ENCODE measurements at regions not wholly inside any gene's neighbourhood (a gene's known extent, or its start where the extent isn't known, plus 50 kb on each side); places are given as distances from the start of the nearest gene placed in this dataset.

- no peak overlapping the region for H3K27ac Mint-ChIP-seq (ENCODE audit: unreplicated experiment)
- H3K4me1 Mint-ChIP-seq (ENCODE audit: low read depth, unreplicated experiment), result no peaks in the 10 kb centered on the region
- H3K4me3 Mint-ChIP-seq (ENCODE audit: unreplicated experiment), result no peak overlapping the region
- DNase-seq, result no peak
- H3K27me3 Mint-ChIP-seq (ENCODE audit: unreplicated experiment), result no peaks in the 10 kb centered on the region
- no peaks in the 10 kb centered on the region for H3K36me3 Mint-ChIP-seq (ENCODE audit: unreplicated experiment)
- no peaks in the 10 kb centered on the region for H3K9me3 Mint-ChIP-seq (ENCODE audit: unreplicated experiment)
- TF ChIP-seq CTCF (IDR thresholded peaks at IDR 0.05; ENCODE audit: partially characterized antibody, unreplicated experiment), result no peak
Measured at GRCh38 chr1:219430419-219430818, 182.5 kb downstream of the ZC3H11B start.

GRCh38 chr1:219428651-219429050 is 184.3 kb downstream of the ZC3H11B start:
- no peak for DNase-seq
- H3K4me3 Mint-ChIP-seq (ENCODE audit: unreplicated experiment), result no peak overlapping the region
- H3K27me3 Mint-ChIP-seq (ENCODE audit: unreplicated experiment), result no peaks in the 10 kb centered on the region
- H3K27ac Mint-ChIP-seq (ENCODE audit: unreplicated experiment), result no peak overlapping the region
- no peaks in the 10 kb centered on the region for H3K9me3 Mint-ChIP-seq (ENCODE audit: unreplicated experiment)
- no peak for TF ChIP-seq CTCF (IDR thresholded peaks at IDR 0.05; ENCODE audit: partially characterized antibody, unreplicated experiment)
- H3K36me3 Mint-ChIP-seq (ENCODE audit: unreplicated experiment), result no peaks in the 10 kb centered on the region
- no peaks in the 10 kb centered on the region for H3K4me1 Mint-ChIP-seq (ENCODE audit: low read depth, unreplicated experiment)

GRCh38 chr1:219427989-219428388 is 184.9 kb downstream of the ZC3H11B start:
- DNase-seq, result no peak
- Mint-ChIP-seq H3K36me3 (ENCODE audit: unreplicated experiment) (no peaks in the 10 kb centered on the region), H3K9me3 (ENCODE audit: unreplicated experiment) (no peaks in the 10 kb centered on the region), H3K27ac (ENCODE audit: unreplicated experiment) (no peak overlapping the region), H3K4me3 (ENCODE audit: unreplicated experiment) (no peak overlapping the region), H3K4me1 (ENCODE audit: low read depth, unreplicated experiment) (no peaks in the 10 kb centered on the region), H3K27me3 (ENCODE audit: unreplicated experiment) (no peaks in the 10 kb centered on the region)
- TF ChIP-seq CTCF (IDR thresholded peaks at IDR 0.05; ENCODE audit: partially characterized antibody, unreplicated experiment), result no peak

- DNase-seq, result no peak
- Mint-ChIP-seq H3K36me3 (ENCODE audit: unreplicated experiment) (no peaks in the 10 kb centered on the region), H3K27ac (ENCODE audit: unreplicated experiment) (no peak overlapping the region), H3K4me1 (ENCODE audit: low read depth, unreplicated experiment) (no peaks in the 10 kb centered on the region), H3K9me3 (ENCODE audit: unreplicated experiment) (no peaks in the 10 kb centered on the region), H3K4me3 (ENCODE audit: unreplicated experiment) (no peak overlapping the region), H3K27me3 (ENCODE audit: unreplicated experiment) (no peaks in the 10 kb centered on the region)
- no peak for TF ChIP-seq CTCF (IDR thresholded peaks at IDR 0.05; ENCODE audit: partially characterized antibody, unreplicated experiment)
Measured at GRCh38 chr1:219427403-219427802, 185.5 kb downstream of the ZC3H11B start.

GRCh38 chr1:219422811-219423598 is 189.9 kb downstream of the ZC3H11B start:
- DNase-seq, result no peak
- no peak for TF ChIP-seq CTCF (IDR thresholded peaks at IDR 0.05; ENCODE audit: partially characterized antibody, unreplicated experiment)
- H3K4me1 Mint-ChIP-seq (ENCODE audit: low read depth, unreplicated experiment), result no peaks in the 10 kb centered on the region
- no peaks in the 10 kb centered on the region for H3K36me3 Mint-ChIP-seq (ENCODE audit: unreplicated experiment)
- no peaks in the 10 kb centered on the region for H3K27me3 Mint-ChIP-seq (ENCODE audit: unreplicated experiment)
- no peak overlapping the region for H3K27ac Mint-ChIP-seq (ENCODE audit: unreplicated experiment)
- H3K9me3 Mint-ChIP-seq (ENCODE audit: unreplicated experiment), result no peaks in the 10 kb centered on the region
- no peak overlapping the region for H3K4me3 Mint-ChIP-seq (ENCODE audit: unreplicated experiment)

Measured in glutamatergic neuron (in vitro differentiated cells).